ENCODE measurements at regions not wholly inside any gene's neighbourhood (a gene's known extent, or its start where the extent isn't known, plus 50 kb on each side); places are given as distances from the start of the nearest gene placed in this dataset.

DNA sequence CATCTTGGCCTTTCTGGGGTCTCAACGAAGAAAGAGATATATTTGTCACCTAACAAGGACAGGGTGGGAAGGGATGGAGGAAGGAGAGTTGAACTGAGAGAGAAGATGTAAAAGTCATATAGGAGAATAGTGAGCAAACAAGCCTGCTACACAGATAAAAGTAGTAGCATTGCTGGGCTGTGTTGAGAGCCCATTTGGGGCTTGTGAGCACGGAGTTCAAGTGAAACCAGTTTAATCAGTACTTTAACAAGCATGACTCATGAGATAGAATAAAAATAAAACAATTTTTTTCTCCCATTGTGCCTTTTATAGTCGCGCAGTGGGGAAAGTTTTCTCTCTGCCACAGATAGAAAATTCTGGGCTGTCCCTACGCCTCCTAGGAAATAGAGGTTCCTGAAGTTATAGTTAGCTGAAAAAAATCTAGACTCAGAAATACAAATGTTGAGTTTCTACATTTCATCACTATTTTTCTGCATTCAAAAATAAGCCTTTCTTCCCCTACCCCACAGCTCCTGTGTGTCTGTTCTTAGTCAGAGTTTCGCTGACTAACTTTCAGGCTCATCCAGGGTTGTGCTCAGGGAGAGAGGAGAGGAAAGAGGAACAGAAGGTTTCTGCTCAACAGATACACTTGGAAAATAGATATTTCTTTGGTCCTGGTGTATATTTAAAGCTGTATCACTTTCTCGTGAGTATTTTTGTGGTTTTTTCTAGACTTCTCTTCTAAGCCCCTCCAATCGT lies 395.8 kb upstream of the ADAMTSL1 start:
- DNase-seq: no peak

DNA sequence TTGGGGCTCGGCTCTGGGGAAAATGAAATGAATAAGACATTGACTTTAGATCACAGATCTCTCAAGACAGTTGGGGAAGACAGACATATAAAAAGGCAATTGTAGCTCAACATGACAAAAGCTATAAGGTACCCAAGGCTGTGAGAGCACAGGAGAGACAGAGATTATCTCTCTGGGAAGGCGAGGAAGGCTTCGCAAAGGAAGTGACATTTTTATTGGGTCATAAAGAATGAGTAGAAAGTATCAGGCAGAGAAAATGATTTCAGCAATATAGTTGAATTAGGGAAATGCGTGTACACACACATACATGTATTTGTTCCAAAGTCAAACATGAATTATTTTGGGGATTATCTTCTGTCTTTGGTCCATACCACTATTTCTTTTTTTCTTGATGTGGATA lies 381.8 kb upstream of the ADAMTSL1 start:
- no peak for DNase-seq

GRCh38 chr9:18106006-18106560 lies 367.9 kb upstream of the ADAMTSL1 start:
- no peak for DNase-seq

DNA sequence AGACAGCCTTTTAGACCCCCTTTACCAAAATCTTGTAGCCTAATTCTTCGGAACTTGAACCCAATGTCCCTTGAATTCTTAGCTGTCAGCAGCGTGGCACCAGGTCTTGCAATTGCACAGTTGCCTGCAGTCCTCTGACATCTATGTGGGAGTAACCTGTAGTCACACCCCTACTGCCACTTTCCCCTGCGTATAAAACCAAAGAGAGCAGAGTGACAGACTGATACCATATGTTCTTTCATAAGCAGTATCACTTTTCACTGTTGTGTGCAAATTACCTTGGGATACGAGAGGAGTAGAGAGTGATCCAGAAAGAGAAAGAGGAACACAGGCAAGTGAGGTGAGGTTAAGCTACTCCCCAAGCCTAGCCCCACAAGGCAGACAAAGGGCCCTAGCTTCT lies 364.3 kb upstream of the ADAMTSL1 start:
- DNase-seq: no peak

DNA sequence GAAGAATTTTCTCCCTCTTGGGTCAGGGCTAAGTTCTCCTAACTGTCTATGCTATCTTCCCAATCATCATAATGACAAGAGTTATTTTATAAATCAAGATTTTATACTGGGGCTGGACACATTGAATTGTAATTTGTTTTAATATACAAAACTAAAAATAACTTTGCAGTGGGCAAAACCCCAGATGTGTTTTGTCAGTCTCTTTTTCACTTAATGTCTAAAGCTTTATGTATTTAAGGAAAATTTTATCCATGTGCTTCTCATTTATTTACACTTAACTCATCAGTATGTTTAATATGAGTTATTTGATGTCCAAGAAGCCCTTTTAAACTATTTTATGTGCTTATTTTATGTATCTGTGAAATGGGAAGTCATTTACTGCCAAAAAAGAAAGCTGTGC lies 362.8 kb upstream of the ADAMTSL1 start:
- DNase-seq: no peak

DNA sequence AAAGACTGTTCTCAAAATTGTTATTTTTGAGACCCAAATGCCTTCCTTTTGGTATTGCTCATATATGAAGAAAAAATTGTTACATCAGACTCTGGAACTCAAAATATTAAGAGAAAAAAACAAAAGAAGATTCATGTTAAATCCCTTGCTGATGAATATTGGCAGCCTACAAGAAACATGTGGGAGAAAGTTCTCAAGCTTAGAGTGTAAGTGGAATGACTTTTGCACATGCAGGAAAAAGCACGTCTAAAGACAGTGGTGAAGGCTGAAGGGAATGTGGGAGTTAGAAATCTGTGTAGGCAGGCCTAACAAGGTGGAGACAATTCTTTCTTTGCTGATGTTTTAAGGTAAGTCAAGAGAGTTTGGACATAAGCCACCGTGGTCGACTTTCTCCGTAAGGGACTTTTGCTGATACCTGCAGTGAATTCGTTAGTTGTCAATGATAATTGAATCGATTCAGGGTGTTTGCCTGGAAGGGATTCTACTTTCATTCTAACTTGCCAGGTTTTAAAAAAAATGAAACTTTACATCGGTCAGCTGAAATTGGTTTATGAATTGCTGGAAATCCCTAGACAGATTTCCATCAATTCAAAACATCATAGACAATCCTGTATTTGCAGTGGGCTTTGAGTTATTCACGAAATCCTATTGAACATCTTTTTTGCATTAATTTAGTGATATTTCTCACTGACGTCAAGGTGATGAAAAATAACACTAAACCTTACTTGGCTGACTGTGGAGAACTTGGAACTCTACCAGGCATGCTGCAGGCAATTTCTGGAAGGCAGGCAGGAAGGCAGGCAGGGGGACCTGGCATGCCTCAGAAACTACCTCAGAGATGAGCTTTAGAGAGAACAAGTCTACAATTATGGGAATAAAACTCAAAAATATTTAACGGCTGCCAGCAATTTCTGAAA lies 359.1 kb upstream of the ADAMTSL1 start:
- peak in 1 of 2 experiments; percentile 57 for DNase-seq

- no peak for DNase-seq
Measured at GRCh38 chr9:18118268-18118667, 355.7 kb upstream of the ADAMTSL1 start.

DNA sequence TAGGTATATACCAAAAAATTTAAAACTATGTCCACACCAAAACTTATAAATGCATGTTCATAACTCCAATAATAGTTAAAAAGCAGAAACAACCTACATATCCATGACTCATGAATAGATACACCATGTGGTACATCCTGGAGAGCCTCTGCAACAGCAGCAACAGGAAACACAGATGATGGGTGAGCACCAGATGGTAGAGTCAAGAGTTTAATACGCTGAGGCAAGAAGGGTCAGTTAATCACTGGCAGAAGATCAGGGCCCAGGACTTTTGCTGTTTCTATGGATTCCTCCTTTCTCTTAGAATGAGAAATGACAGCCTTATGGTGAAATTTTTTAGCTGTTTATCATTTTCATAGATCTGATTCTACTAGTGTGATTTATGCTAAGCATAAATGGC lies 351.8 kb upstream of the ADAMTSL1 start:
- DNase-seq: peak; percentile 35 to 74

DNA sequence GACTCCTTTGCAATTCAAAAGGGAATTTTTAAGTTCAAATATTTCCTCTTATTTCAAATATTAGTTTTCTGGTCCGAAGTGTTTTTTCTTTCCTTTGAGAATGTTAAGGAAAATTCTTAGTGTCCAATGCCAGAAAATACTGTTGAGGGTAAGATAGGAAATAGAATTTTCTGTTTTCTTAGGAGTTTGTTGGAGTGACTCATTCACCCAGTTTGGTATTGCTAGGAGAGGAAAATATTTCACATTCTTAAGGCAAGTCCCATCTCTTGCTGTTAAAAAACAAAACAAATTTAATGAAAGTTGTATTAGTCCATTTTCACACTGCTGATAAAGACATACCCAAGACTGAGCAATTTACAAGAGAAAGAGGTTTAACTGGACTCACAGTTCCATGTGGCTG lies 349.2 kb upstream of the ADAMTSL1 start:
- no peak for DNase-seq

DNA sequence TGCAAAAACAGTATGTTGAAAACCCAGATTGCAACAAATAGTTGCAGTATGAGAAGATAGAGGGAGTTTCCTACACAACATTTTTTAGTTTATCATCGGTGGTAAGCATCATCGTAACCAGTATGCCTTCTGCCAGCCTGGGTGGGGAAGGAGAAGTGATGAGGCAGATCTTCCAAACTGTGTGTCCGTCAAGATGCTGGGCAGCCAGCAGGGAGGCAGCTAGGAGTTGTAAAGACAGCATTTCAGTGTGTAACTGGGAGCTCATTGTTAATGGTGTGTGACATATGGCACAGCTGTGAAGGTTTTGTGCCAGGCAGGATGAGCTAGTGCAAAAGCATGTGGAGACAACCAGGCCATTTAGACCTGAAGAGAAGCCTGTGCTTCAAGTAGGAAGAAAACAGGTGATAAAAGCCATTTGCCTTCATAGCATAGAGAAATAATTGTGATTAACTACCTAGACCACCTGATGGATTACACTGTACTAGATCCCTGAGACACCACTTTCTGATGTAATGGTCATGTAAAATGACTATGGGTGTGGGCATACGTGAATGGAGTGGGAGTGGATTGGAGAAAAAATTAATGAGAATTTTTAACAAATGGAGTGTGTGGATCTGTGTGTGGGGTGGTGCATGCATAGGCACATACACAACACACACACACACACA lies 347.0 kb upstream of the ADAMTSL1 start:
- peak; percentile 28 to 79 for DNase-seq

GRCh38 chr9:18127499-18127875 lies 346.5 kb upstream of the ADAMTSL1 start:
- DNase-seq: no peak

DNA sequence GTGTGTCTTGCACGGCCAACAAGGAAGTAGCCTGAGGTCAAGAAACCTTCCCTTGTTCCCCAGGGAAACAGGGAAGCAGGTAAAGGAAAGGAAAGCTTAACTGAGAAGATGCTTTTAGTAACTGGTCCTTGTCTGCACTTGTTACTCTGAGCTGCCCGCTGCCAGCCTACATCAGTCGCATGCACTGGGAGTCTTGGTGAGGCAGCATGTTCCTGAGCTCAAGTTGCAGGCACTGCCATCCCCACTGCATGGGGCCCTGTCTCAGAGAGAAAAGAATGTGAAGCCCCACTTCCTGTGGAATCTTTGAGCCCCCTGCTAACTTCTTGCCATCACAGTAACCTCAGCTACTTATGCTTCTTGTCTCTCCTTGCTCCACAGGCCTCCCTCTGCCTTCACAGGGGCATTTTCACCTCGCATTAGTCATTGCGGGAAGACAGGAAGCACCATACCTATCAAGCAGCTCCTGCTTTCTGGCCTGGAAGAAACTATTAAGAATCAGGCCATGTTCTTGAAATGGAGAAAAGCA lies 344.1 kb upstream of the ADAMTSL1 start:
- no peak for DNase-seq

DNA sequence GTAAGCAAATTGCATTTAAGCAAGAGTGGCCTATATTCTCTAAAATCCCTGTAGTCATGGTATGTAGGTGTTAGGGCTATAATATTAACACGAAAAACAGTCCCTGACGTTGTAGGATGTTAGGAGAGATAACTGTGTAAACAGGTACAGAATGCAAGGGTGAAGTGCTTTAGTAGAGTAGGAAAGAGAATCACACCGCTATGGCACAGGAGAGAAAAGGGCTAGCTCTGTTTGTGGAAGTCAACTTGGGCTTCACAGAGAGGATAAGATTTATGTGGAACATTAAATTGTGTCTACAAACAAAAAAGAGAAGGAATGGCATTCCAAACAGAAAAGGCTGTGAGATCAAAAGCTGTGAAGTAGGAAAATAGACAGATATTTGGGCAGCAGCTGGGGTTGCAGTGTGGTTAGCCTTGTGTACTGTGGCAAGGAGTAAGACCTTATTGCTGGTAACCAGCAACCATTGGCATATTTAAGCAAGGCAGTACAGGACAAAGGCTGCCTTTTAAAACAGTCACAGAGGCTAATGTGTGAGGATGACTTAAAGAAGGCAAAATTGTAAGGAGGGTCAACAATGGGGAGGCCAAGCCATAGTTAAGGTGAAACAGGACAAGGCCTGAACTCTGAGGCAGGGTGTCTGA lies 337.5 kb upstream of the ADAMTSL1 start:
- DNase-seq: no peak

DNA sequence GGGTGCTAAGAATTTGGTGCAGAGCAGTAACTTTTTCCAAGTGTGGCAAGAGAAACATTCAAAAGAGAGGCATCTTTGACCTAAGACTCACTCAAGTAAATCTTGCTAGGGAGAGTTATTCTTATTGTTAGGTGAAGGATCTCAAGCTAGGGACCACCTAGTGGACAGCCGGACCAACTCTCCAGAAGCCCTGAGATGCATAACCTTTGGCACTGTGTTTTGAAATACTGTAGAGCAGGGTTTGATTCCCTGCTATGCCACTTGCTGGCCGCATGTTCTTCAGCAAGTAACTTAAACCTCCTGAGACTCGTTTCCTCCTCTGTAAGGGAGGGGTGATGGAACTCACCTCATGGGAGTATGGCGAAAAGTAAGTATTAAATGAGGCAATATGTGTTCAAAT lies 336.1 kb upstream of the ADAMTSL1 start:
- DNase-seq: no peak

- no peak for DNase-seq
Measured at GRCh38 chr9:18138656-18139055, 335.3 kb upstream of the ADAMTSL1 start.

GRCh38 chr9:18141681-18142080 lies 332.3 kb upstream of the ADAMTSL1 start:
- no peak for DNase-seq

DNA sequence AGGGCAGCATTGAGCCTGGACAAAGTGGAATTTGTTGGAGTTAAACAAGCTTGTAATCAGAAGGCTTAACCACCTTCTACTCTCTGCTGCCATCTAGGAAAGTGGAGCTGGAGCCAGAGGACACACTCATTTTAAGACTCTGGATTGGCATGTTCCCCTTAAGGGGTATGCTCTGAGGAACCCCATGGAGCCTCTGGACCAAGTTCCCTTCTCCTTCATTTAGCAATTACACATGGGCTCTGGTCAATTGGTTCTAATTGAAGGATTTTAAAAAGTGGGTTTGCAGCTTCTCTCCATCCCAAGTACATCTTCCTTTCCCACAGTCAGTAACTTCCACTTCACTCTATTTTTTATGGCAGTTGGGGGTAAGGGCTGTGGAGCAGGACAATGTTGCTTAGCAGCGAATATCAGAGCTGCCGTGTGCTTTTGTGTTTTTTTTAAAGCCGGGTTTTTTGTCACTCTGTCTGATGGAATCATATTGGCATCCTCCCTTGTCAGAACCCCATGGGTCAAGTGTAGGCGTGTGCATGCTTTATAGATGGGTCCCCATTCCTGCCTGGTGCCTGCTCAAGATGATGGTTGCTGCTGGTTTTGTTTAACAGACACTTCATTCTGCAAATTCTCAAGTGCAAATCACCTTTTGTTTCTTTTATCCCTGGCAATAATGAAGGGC lies 330.7 kb upstream of the ADAMTSL1 start:
- peak in 1 of 2 experiments; percentile 51 for DNase-seq

DNA sequence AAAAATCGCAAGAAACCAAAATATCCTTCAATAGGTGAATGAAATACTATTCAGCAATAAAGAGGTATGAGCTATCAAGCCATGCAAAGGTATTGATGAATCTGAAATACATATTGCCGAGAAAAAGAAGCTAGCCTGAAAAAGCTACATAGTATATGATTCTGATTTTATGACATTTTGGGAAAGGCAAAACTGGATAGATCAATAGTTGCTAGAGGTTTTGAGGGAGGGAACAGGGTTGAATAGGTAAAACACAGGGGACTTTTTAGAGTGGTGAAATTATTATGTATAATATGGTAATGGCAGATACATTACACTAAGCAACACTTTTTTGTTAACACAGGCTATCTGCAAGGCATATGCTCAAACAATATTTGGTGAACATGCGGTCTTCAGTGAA lies 327.6 kb upstream of the ADAMTSL1 start:
- DNase-seq: no peak

DNA sequence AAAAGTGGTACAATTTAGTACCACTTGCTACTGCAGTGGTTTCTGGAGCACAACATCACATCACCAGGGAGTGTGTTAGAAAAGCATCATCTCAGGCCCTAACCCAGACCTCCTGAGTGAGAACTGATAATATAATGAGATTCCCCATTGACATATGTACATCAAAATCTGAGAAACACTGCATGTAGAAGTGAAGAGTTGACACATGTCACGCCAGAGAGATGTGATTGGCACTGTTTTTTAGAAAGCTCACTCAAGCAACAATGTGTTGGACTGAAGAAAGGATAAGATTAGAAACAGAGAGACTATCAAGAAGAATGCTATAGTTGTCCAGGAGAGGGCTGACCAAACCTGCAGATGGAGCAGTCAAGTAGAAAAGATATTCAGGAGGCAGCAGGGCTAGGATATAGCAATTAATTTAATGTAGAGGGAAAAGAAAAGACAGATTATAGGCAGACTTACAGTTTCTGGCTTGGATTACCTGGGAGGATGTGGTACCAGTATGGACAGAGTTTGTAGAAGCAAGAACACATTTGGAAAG lies 324.4 kb upstream of the ADAMTSL1 start:
- no peak for DNase-seq

GRCh38 chr9:18154661-18155060 lies 319.3 kb upstream of the ADAMTSL1 start:
- DNase-seq: no peak

DNA sequence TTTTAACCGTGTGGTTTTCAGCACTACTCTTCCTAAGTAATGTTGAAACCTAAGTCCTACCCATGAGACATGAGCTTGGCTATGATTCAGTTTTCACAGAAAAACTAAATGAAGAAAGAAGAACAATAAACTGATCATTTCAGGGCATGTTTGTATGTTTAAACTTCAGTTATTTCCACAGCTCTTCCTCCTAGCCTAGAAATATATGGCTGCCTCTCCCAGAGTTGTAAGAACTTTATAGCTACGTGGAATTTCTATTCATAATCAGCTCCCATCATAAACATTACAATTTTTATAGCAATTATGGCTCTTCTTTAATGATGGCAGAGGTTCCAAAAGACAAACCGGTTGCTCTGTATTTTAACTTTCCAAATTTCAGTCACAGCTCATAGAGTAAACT lies 314.7 kb upstream of the ADAMTSL1 start:
- DNase-seq: no peak

DNA sequence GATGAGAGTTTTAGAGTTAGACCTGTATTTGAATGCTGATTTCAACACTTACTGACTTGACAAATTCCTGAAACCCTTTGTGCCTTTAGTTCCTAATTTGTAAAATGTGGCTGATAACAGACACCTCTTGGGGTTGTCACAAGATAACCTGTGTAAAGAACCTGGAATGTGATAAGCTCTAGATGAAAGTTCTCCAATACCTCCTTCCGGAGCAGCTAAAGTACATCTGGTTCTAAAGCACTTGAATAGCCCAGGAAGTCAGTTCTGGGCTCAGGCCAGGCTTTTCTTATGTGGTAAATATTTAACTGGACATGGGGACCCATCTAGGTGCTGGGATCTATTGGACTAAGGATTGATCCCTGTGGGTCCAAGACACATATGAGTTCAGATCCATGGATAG lies 310.8 kb upstream of the ADAMTSL1 start:
- DNase-seq: no peak
